H1 (cell line): ENCODE measurements at regions not wholly inside any gene's neighbourhood (a gene's known extent, or its start where the extent isn't known, plus 50 kb on each side); places are given as distances from the start of the nearest gene placed in this dataset.

Source experiments
- KDM1A ChIP-seq: fragments of 200-600, 300-600 bp; sonication (generic); IDR thresholded peaks from 2 replicates; pipeline ENCODE4 v1.7.1; 2016; ENCODE audit warnings: mild to moderate bottlenecking, low read length, borderline replicate concordance
- MAFK ChIP-seq: IDR thresholded peaks from 2 replicates; pipeline ENCODE4 v1.6.1; 2012; ENCODE audit warnings: low read depth, mild to moderate bottlenecking, improper control_type of control experiment, low read length
- POU5F1 ChIP-seq: IDR thresholded peaks from 2 replicates; pipeline ENCODE4 v1.6.1; 2011; ENCODE audit warnings: low read depth, mild to moderate bottlenecking, low read length, moderate library complexity
- RAD21 ChIP-seq, 2 experiments: IDR thresholded peaks in 1 of 2; conservative IDR thresholded peaks in 1 of 2; 2 replicates each; pipeline ENCODE4 v1.6.1; 2011; ENCODE audit warnings: low read depth in 2 of 2, low read length in 2 of 2, improper control_type of control experiment in 1 of 2, inconsistent platforms in 1 of 2, mild to moderate bottlenecking in 1 of 2, moderate library complexity in 1 of 2

DNA sequence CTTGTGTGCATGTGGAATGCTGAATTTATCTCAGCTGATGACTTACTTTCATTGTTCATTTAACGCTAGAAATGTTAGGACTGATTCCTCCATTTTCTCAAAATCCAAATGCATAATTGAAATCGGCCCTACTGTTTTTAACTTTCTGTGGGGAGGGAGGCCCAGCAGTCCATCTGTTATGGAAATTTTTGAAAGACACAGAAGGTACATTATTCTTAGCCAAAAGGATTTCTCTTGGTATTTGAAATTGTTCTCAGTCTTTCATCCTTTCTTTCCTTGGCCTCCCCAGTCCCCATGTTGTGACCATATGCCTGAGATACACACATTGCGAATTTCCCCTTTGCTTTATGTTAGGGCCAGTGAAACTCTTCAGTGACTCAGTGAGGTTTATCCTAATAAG is 549.9 kb downstream of the IRX1 start (continued):
- TF ChIP-seq KDM1A, result no peak
- no peak for TF ChIP-seq POU5F1
- no peak for TF ChIP-seq MAFK
- no peak for TF ChIP-seq RAD21 (IDR thresholded peaks at IDR 0.05 in 1 of 2, conservative IDR thresholded peaks at IDR 0.05 in 1 of 2; ENCODE audit: low read depth in 2 of 2, low read length in 2 of 2)
- TF ChIP-seq, all 59 proteins: peak for 0
